Smooth muscle cell (in vitro differentiated cells): ENCODE measurements at regions not wholly inside any gene's neighbourhood (a gene's known extent, or its start where the extent isn't known, plus 50 kb on each side); places are given as distances from the start of the nearest gene placed in this dataset.

Experiments
- DNase-seq: peaks from one replicate; lab custom pipeline; 2025; ENCODE audit not compliant: unreplicated experiment; lab: John Stamatoyannopoulos, UW
- H2AFZ ChIP-seq: fragments of 200-600 bp; sonication (generic); 2 replicates; pipeline ENCODE4 v1.6.0; 2016; ENCODE audit warnings: antibody characterized with exemption, low read depth, mild to moderate bottlenecking
- H3F3A ChIP-seq: fragments of 200-600 bp; sonication (generic); 2 replicates; pipeline ENCODE4 v1.6.0; 2017; ENCODE audit warnings: antibody characterized with exemption, low read depth
- H3K27ac ChIP-seq: fragments of 200-600 bp; sonication (generic); 2 replicates; pipeline ENCODE4 v1.5.1; 2016; ENCODE audit warnings: low read depth, mild to moderate bottlenecking
- H3K27me3 ChIP-seq: fragments of 200-600 bp; sonication (generic); 2 replicates; pipeline ENCODE4 v1.6.1; 2016; ENCODE audit warnings: low read depth, mild to moderate bottlenecking
- H3K36me3 ChIP-seq: fragments of 200-600 bp; sonication (generic); 2 replicates; pipeline ENCODE4 v1.5.1; 2016; ENCODE audit warnings: low read depth
- H3K4me1 ChIP-seq: fragments of 200-600 bp; sonication (generic); 2 replicates; pipeline ENCODE4 v1.5.1; 2016; ENCODE audit warnings: low read depth
- H3K4me2 ChIP-seq: fragments of 200-600 bp; sonication (generic); 2 replicates; pipeline ENCODE4 v1.6.0; 2016; ENCODE audit warnings: mild to moderate bottlenecking
- H3K4me3 ChIP-seq: fragments of 200-600 bp; sonication (generic); 2 replicates; pipeline ENCODE4 v1.5.1; 2016; ENCODE audit warnings: mild to moderate bottlenecking
- H3K79me2 ChIP-seq: fragments of 200-600 bp; sonication (generic); 2 replicates; pipeline ENCODE4 v1.6.0; 2016; ENCODE audit warnings: low read depth, mild to moderate bottlenecking
- H3K9ac ChIP-seq: fragments of 200-600 bp; sonication (generic); 2 replicates; pipeline ENCODE4 v1.6.0; 2016; ENCODE audit warnings: low read depth
- H3K9me3 ChIP-seq: fragments of 200-600 bp; sonication (generic); replicated peaks from 2 replicates; pipeline ENCODE4 v1.5.1; 2016; ENCODE audit warnings: low read depth
- H4K20me1 ChIP-seq: fragments of 200-600 bp; sonication (generic); 2 replicates; pipeline ENCODE4 v1.6.0; 2016; ENCODE audit warnings: low read depth
- CTCF ChIP-seq: fragments of 200-600 bp; sonication (generic); IDR thresholded peaks from 2 replicates; pipeline ENCODE4 v1.5.1; 2017; ENCODE audit warnings: borderline replicate concordance, mild to moderate bottlenecking, antibody characterized with exemption; ENCODE audit not compliant: insufficient read depth, poor library complexity, severe bottlenecking
- WGBS: methylation state at CpG from one replicate; pipeline ENCODE4 v1.1.7; 2016; ENCODE audit warnings: low lambda C conversion rate; 5-methylcytosine and 5-hydroxymethylcytosine counted together

DNA sequence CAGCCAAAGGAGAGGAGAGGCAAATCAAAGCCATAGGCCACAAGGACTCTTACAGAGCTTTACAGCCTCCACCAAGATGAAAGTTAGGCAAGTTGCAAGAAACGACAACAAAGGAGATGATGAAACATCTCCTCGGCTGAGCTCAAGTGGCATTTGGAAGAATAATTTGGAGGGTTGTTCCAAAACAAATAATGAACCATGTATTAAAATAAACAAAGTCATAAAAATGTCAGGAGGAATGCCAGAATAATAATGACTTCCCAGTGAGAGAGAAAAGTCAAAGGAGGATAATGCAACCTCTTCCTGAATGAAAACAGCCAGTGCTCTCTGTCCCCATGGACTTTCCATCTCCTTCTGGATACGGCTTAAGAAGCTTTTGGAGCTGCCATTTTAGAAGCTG is 371.4 kb upstream of the ID4 start:
- Histone ChIP-seq H3K36me3 (no peaks in the 10 kb centered on the region), H3K9ac (no peak overlapping the region), H3K27ac (no peak overlapping the region), H3K4me2 (no peak overlapping the region), H3K9me3 (no peaks in the 10 kb centered on the region), H3K79me2 (no peaks in the 10 kb centered on the region), H3K4me3 (no peak overlapping the region), H3K4me1 (no peaks in the 10 kb centered on the region), H4K20me1 (no peaks in the 10 kb centered on the region), H3K27me3 (no peaks in the 10 kb centered on the region), H3F3A (no peaks in the 10 kb centered on the region), H2AFZ (peak overlapping the region; percentile 41)
- 72% methylated on average over 3 of the region's 3 CpGs for WGBS
- no peak for TF ChIP-seq CTCF
- DNase-seq, result no peak

- no peak overlapping the region for H3K9ac ChIP-seq
- H3K27me3 ChIP-seq, result no peaks in the 10 kb centered on the region
- H3K36me3 ChIP-seq, result no peaks in the 10 kb centered on the region
- WGBS, result 83% methylated on average over 7 of the region's 7 CpGs
- H3K9me3 ChIP-seq, result no peaks in the 10 kb centered on the region
- H3K4me2 ChIP-seq, result no peak overlapping the region
- no peak for TF ChIP-seq CTCF
- H2AFZ ChIP-seq, result no peak overlapping the region
- no peaks in the 10 kb centered on the region for H3K79me2 ChIP-seq
- no peaks in the 10 kb centered on the region for H3K4me1 ChIP-seq
- no peak for DNase-seq
- H3F3A ChIP-seq, result no peaks in the 10 kb centered on the region
- H3K4me3 ChIP-seq, result no peak overlapping the region
- H3K27ac ChIP-seq, result no peak overlapping the region
- H4K20me1 ChIP-seq, result no peaks in the 10 kb centered on the region
Measured at GRCh38 chr6:19470333-19470732, 366.8 kb upstream of the ID4 start.

GRCh38 chr6:19472153-19472552 is 365.0 kb upstream of the ID4 start:
- 44% methylated on average over 4 of the region's 4 CpGs for WGBS
- TF ChIP-seq CTCF, result no peak

DNA sequence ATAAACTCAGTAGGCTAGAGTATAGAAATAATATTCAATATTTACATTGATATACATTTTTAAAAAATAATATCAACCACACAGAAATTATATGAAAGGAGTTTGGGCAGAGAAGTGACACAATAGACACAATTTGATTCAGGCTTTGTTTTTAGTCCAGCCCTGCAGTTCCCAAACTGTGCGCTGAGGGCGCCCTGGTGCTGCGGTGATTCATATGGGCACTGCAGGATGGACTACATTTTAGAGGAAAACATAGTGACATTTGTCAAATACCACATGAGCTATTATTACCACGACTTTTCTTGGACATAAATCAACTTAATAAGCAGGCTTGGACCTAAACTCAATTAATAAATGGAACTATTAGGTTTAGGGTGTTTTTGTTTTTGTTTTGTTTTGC is 364.3 kb upstream of the ID4 start:
- WGBS, result 62% methylated on average over 4 of the region's 4 CpGs
- no peaks in the 10 kb centered on the region for H3K27me3 ChIP-seq
- no peak for DNase-seq
- no peak overlapping the region for H3K27ac ChIP-seq
- peak; percentile 15 for TF ChIP-seq CTCF
- no peaks in the 10 kb centered on the region for H3K79me2 ChIP-seq
- no peak overlapping the region for H2AFZ ChIP-seq
- no peaks in the 10 kb centered on the region for H4K20me1 ChIP-seq
- no peaks in the 10 kb centered on the region for H3F3A ChIP-seq
- no peak overlapping the region for H3K4me3 ChIP-seq
- H3K4me1 ChIP-seq, result no peaks in the 10 kb centered on the region
- no peak overlapping the region for H3K4me2 ChIP-seq
- no peaks in the 10 kb centered on the region for H3K9me3 ChIP-seq
- H3K9ac ChIP-seq, result no peak overlapping the region
- H3K36me3 ChIP-seq, result no peaks in the 10 kb centered on the region

More at GRCh38 chr6:19472153-19472552, 365.0 kb upstream of the ID4 start:
- Histone ChIP-seq H3K9ac (no peak overlapping the region), H3F3A (no peaks in the 10 kb centered on the region), H3K9me3 (no peaks in the 10 kb centered on the region), H4K20me1 (no peaks in the 10 kb centered on the region), H2AFZ (no peak overlapping the region), H3K4me2 (no peak overlapping the region), H3K4me3 (no peak overlapping the region), H3K36me3 (no peaks in the 10 kb centered on the region), H3K27ac (no peak overlapping the region), H3K27me3 (no peaks in the 10 kb centered on the region), H3K79me2 (no peaks in the 10 kb centered on the region), H3K4me1 (no peaks in the 10 kb centered on the region)
- no peak for DNase-seq
